Naive thymus-derived CD4-positive, alpha-beta T cell (primary cell): ENCODE measurements at regions not wholly inside any gene's neighbourhood (a gene's known extent, or its start where the extent isn't known, plus 50 kb on each side); places are given as distances from the start of the nearest gene placed in this dataset.
"Not testable (repeated sequence)": the region's sequence is repeated elsewhere in the genome, so short reads cannot be mapped to it uniquely, and the experiment has no call there.

Experiments
- ATAC-seq: fragments of 150-1000 bp; cut with Tn5 transposase; 2 replicates; pipeline ENCODE4 v1.10.0; 2021; ENCODE audit warnings: mild to moderate bottlenecking, moderate library complexity
- CTCF ChIA-PET: fragments of 350-600 bp; sonication (Branson Sonifier 250); formaldehyde crosslinking; loops from one replicate; lab custom pipeline; 2021; ENCODE audit warnings: antibody characterized with exemption; lab: Charles Lee
- POLR2A ChIA-PET: fragments of 350-600 bp; sonication (Branson Sonifier 250); formaldehyde crosslinking; loops from one replicate; lab custom pipeline; 2021; ENCODE audit warnings: antibody characterized with exemption, inconsistent platforms; lab: Charles Lee
- DNase-seq, 9 donors: peaks; one replicate each; pipeline versions ENCODE4 v3.0.0 to v3.0.0-alpha.2; 2020 to 2022; ENCODE audit warnings: mixed read lengths in 1 of 9
- H3K27ac ChIP-seq: one replicate; pipeline ENCODE4 v1.7.0; 2013; ENCODE audit warnings: mild to moderate bottlenecking, low read depth, low read length, moderate library complexity
- H3K27me3 ChIP-seq, 2 donors: one replicate each; pipeline ENCODE4 v1.7.0; 2013; ENCODE audit warnings: low read length in 2 of 2, mild to moderate bottlenecking in 2 of 2, moderate library complexity in 2 of 2; ENCODE audit not compliant: control insufficient read depth in 2 of 2, insufficient read depth in 2 of 2
- H3K36me3 ChIP-seq, 3 experiments: 1 replicate in 2 of 3; 2 replicates in 1 of 3; pipeline ENCODE4 v1.7.0; 2013; ENCODE audit warnings: low read length in 3 of 3, mild to moderate bottlenecking in 3 of 3, moderate library complexity in 1 of 3; ENCODE audit not compliant: insufficient read depth in 3 of 3, control insufficient read depth in 2 of 3
- H3K4me1 ChIP-seq, 2 donors: one replicate each; pipeline ENCODE4 v1.7.0; 2013; ENCODE audit warnings: low read length in 2 of 2, mild to moderate bottlenecking in 2 of 2, moderate library complexity in 1 of 2; ENCODE audit not compliant: control insufficient read depth in 2 of 2, insufficient read depth in 2 of 2
- H3K4me3 ChIP-seq: 2 replicates; pipeline ENCODE4 v1.7.0; 2013; ENCODE audit warnings: mild to moderate bottlenecking, low read length
- H3K9me3 ChIP-seq, 3 experiments: 1 replicate in 2 of 3; 2 replicates in 1 of 3; pipeline ENCODE4 v1.7.0; 2013; ENCODE audit warnings: low read length in 3 of 3; ENCODE audit not compliant: control insufficient read depth in 2 of 3
- H3K27ac Mint-ChIP-seq, 9 donors: one replicate each; pipeline ENCODE4 v1.8.0; 2020 to 2022; ENCODE audit warnings: mixed read lengths in 9 of 9, mild to moderate bottlenecking in 8 of 9, moderate library complexity in 5 of 9, inconsistent platforms in 2 of 9
- H3K27me3 Mint-ChIP-seq, 5 donors: one replicate each; pipeline ENCODE4 v1.8.0; 2021 to 2022; ENCODE audit warnings: mixed read lengths in 5 of 5, mild to moderate bottlenecking in 1 of 5
- H3K36me3 Mint-ChIP-seq, 5 donors: one replicate each; pipeline ENCODE4 v1.8.0; 2020 to 2022; ENCODE audit warnings: mixed read lengths in 5 of 5, mild to moderate bottlenecking in 3 of 5, inconsistent platforms in 1 of 5
- H3K4me1 Mint-ChIP-seq, 7 donors: one replicate each; pipeline ENCODE4 v1.8.0; 2020 to 2022; ENCODE audit warnings: mixed read lengths in 7 of 7, mild to moderate bottlenecking in 3 of 7, inconsistent platforms in 1 of 7
- H3K4me3 Mint-ChIP-seq, 10 donors: one replicate each; pipeline ENCODE4 v1.8.0; 2020 to 2022; ENCODE audit warnings: mild to moderate bottlenecking in 10 of 10, mixed read lengths in 10 of 10, moderate library complexity in 6 of 10, inconsistent platforms in 2 of 10
- H3K9me3 Mint-ChIP-seq, 11 donors: one replicate each; pipeline ENCODE4 v1.8.0; 2020 to 2022; ENCODE audit warnings: mixed read lengths in 11 of 11, mild to moderate bottlenecking in 4 of 11, inconsistent platforms in 1 of 11, moderate library complexity in 1 of 11
- intact Hi-C, 2 donors: fragments of 100-400 bp; cut with micrococcal nuclease; formaldehyde crosslinking; loops; one replicate each; pipeline ENCODE4 v1.15.1; 2023

DNA sequence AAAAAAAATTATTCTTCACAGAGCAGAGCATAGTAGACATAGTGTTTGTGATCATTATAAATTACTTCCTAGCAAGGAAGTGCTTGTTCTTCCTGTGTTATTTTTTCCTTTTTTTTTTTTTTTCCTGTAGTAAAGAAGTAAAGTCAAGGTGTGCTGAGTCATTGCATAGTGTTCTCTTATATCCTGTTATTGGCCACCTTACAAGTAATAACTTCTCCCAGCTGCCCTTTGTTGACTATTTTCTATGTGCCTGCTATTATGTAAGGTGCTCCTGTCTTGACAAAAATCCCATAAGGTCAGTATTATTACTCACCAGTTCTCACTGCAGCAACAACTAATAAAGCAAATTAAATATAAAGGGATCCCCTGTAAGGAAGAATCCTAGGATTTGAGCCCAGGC is 195.3 kb downstream of the GJA1 start:
- H3K27me3 ChIP-seq, result no peaks in the 10 kb centered on the region
- no peak overlapping the region for H3K4me3 ChIP-seq
- intact Hi-C loops, result no loop called here
- no peak for DNase-seq
- peaks cover 0 to 8% (median 4%) of the 10 kb centered on the region in 3 experiments for H3K9me3 ChIP-seq
- no peak overlapping the region for H3K27ac ChIP-seq
- Mint-ChIP-seq H3K36me3 (peaks cover 2 to 7% (median 3%) of the 10 kb centered on the region in 5 donors), H3K27me3 (no peaks in the 10 kb centered on the region), H3K4me3 (no peak overlapping the region), H3K4me1 (peaks cover 0 to 23% (median 7%) of the 10 kb centered on the region in 7 donors), H3K27ac (no peak overlapping the region), H3K9me3 (peaks cover 2 to 48% (median 23%) of the 10 kb centered on the region in 11 donors)
- POLR2A ChIA-PET, result no interaction called here
- no peak for ATAC-seq
- H3K36me3 ChIP-seq, result no peaks in the 10 kb centered on the region
- H3K4me1 ChIP-seq, result no peaks in the 10 kb centered on the region
- CTCF ChIA-PET, result no interaction called here

DNA sequence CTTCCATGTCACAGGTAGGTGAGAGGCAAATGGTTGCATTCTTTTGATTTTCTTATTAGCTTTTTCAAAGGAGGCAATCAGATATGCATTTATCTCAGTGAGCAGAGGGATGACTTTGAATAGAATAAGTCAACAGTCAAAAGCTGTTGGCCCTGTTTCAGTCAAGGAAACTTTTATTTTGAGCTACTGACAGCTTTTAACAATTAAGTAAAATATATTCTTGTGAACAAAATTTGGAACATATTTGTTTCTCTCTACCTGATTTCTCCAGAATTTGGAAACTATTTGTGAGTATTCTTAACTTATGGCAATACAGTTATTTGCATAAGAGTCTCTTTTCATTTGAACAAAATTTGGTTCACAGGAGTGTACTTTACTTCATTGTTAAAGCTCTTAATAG is 196.3 kb downstream of the GJA1 start:
- H3K27me3 ChIP-seq, H3K27me3 Mint-ChIP-seq, ATAC-seq, H3K27ac Mint-ChIP-seq, POLR2A ChIA-PET, H3K4me3 Mint-ChIP-seq, intact Hi-C loops, H3K9me3 ChIP-seq, H3K27ac ChIP-seq, H3K4me3 ChIP-seq, H3K36me3 ChIP-seq, CTCF ChIA-PET, H3K4me1 ChIP-seq: not testable (repeated sequence)
- Mint-ChIP-seq H3K9me3 (peaks cover 6 to 58% (median 26%) of the 10 kb centered on the region in 11 donors), H3K36me3 (peaks cover 4 to 16% (median 6%) of the 10 kb centered on the region in 5 donors), H3K4me1 (peaks cover 0 to 23% (median 7%) of the 10 kb centered on the region in 7 donors)
- DNase-seq, result peak in 2 of 9 donors; percentile 3 to 4

DNA sequence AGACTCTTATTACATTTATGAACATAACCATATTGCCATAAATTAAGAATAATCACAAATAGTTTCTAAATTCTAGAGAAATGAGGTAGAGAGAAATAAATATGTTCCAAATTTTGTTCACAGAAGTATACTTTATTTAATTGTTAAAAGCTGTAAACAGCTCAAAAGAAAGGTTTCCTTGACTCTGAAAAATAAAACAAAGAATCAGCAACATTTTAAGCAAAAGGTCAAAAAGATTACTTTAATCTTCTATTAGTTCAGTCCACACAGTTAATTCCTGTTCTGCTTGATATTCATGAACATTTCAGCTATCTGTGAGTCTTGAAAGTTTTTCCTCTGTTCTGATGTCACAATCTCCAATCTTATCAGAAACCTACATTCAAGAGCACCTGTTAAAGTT is 197.9 kb downstream of the GJA1 start:
- peaks cover 4 to 18% (median 7%) of the 10 kb centered on the region in 5 donors for H3K36me3 Mint-ChIP-seq
- intact Hi-C loops, result no loop called here
- Histone ChIP-seq H3K36me3 (no peaks in the 10 kb centered on the region), H3K9me3 (peaks cover 0 to 8% (median 7%) of the 10 kb centered on the region in 3 experiments), H3K4me3 (no peak overlapping the region), H3K27me3 (no peaks in the 10 kb centered on the region), H3K27ac (no peak overlapping the region), H3K4me1 (no peaks in the 10 kb centered on the region)
- ChIA-PET CTCF (no interaction called here), POLR2A (no interaction called here)
- no peak for DNase-seq
- no peaks in the 10 kb centered on the region for H3K27me3 Mint-ChIP-seq
- H3K4me1 Mint-ChIP-seq, result peaks cover 0 to 16% (median 7%) of the 10 kb centered on the region in 7 donors
- H3K27ac Mint-ChIP-seq, result no peak overlapping the region
- peaks cover 8 to 65% (median 28%) of the 10 kb centered on the region in 11 donors for H3K9me3 Mint-ChIP-seq
- no peak overlapping the region for H3K4me3 Mint-ChIP-seq
- no peak for ATAC-seq

GRCh38 chr6:121634586-121634985 is 199.1 kb downstream of the GJA1 start:
- H3K27me3 Mint-ChIP-seq, ATAC-seq, DNase-seq, CTCF ChIA-PET, H3K4me1 Mint-ChIP-seq, H3K27me3 ChIP-seq, H3K9me3 ChIP-seq, H3K36me3 ChIP-seq, H3K4me3 ChIP-seq, H3K27ac Mint-ChIP-seq, POLR2A ChIA-PET, H3K27ac ChIP-seq, H3K4me1 ChIP-seq, H3K4me3 Mint-ChIP-seq, intact Hi-C loops: not testable (repeated sequence)
- Mint-ChIP-seq H3K9me3 (peaks cover 8 to 65% (median 28%) of the 10 kb centered on the region in 11 donors), H3K36me3 (peaks cover 4 to 18% (median 7%) of the 10 kb centered on the region in 5 donors)

DNA sequence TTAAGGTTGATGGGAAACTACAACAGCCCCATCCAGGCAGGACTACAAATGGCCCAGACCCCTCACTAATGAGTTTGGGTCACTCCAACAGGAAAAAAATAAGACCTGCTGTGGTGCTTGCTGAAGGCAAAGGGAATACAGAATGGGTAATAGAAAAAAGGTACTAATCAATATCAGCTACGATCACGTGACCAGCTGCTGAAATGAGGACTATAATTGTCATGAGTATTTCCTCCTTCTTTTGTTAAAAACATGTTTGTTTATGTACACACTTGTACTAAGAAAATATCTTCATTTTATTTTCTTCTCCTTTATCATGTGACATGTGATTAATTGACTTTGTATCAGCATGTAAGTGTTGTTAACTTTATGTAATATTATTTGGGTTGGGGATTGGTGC is 199.9 kb downstream of the GJA1 start:
- no peak for DNase-seq
- H3K27ac ChIP-seq, result no peak overlapping the region
- H3K9me3 Mint-ChIP-seq, result peaks cover 8 to 65% (median 28%) of the 10 kb centered on the region in 11 donors
- H3K4me1 Mint-ChIP-seq, result peaks cover 0 to 7% (median 0%) of the 10 kb centered on the region in 7 donors
- ChIA-PET CTCF (no interaction called here), POLR2A (no interaction called here)
- H3K27me3 ChIP-seq, result no peaks in the 10 kb centered on the region
- H3K4me1 ChIP-seq, result no peaks in the 10 kb centered on the region
- no peak overlapping the region for H3K4me3 Mint-ChIP-seq
- peaks cover 0 to 8% (median 7%) of the 10 kb centered on the region in 3 experiments for H3K9me3 ChIP-seq
- H3K27me3 Mint-ChIP-seq, result no peaks in the 10 kb centered on the region
- intact Hi-C loops, result no loop called here
- no peak overlapping the region for H3K27ac Mint-ChIP-seq
- H3K36me3 Mint-ChIP-seq, result peaks cover 4 to 18% (median 7%) of the 10 kb centered on the region in 5 donors
- no peak for ATAC-seq
- H3K36me3 ChIP-seq, result no peaks in the 10 kb centered on the region
- H3K4me3 ChIP-seq, result no peak overlapping the region

GRCh38 chr6:121636217-121636616 is 200.8 kb downstream of the GJA1 start:
- not testable (repeated sequence) for H3K27ac Mint-ChIP-seq

DNA sequence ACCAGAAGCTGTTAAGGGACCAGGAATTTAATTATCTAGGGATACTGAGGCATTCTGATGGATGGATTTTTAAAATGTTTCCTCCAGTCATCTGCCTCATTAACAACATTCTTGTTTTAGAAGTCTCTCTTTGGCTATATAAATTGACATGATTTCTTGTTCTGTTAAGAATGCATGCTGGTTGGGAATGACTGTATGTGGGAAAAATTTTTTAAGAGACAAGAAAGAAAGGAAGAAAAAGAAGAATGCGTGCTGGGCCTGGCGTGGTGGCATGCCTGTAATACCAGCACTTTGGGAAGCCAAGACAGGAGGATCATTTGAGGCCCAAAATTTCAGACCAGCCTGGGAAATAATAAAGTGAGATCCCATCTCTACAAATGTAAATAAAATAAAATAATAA is 203.6 kb downstream of the GJA1 start:
- Mint-ChIP-seq H3K4me3 (no peak overlapping the region), H3K4me1 (no peaks in the 10 kb centered on the region), H3K27ac (peak overlapping the region in 1 of 9 donors; percentile 18), H3K9me3 (peaks cover 6 to 41% (median 16%) of the 10 kb centered on the region in 11 donors), H3K27me3 (no peaks in the 10 kb centered on the region), H3K36me3 (peaks cover 7 to 14% (median 11%) of the 10 kb centered on the region in 5 donors)
- intact Hi-C loops, result no loop called here
- ATAC-seq, result no peak
- POLR2A ChIA-PET, result no interaction called here
- H3K36me3 ChIP-seq, result no peaks in the 10 kb centered on the region
- no peak overlapping the region for H3K4me3 ChIP-seq
- CTCF ChIA-PET, result no interaction called here
- DNase-seq, result no peak
- H3K27ac ChIP-seq, result no peak overlapping the region
- no peaks in the 10 kb centered on the region for H3K4me1 ChIP-seq
- peaks cover 0 to 3% (median 0%) of the 10 kb centered on the region in 3 experiments for H3K9me3 ChIP-seq
- no peaks in the 10 kb centered on the region for H3K27me3 ChIP-seq

More at GRCh38 chr6:121636217-121636616, 200.8 kb downstream of the GJA1 start:
- intact Hi-C loops, H3K36me3 ChIP-seq, H3K27me3 Mint-ChIP-seq, H3K4me3 ChIP-seq, H3K27me3 ChIP-seq, H3K4me3 Mint-ChIP-seq, H3K4me1 Mint-ChIP-seq, H3K9me3 ChIP-seq, ATAC-seq, DNase-seq, POLR2A ChIA-PET, H3K27ac ChIP-seq, H3K4me1 ChIP-seq: not testable (repeated sequence)
- H3K36me3 Mint-ChIP-seq, result peaks cover 4 to 14% (median 7%) of the 10 kb centered on the region in 5 donors
- H3K9me3 Mint-ChIP-seq, result peaks cover 8 to 56% (median 22%) of the 10 kb centered on the region in 11 donors
- CTCF ChIA-PET, result interaction anchor here (0.6 kb wide), 1 partner anchor 196 kb away, joined by 3 read pairs; no protein-coding TSS in a partner anchor
